ENCODE measurements at regions not wholly inside any gene's neighbourhood (a gene's known extent, or its start where the extent isn't known, plus 50 kb on each side); places are given as distances from the start of the nearest gene placed in this dataset.

DNA sequence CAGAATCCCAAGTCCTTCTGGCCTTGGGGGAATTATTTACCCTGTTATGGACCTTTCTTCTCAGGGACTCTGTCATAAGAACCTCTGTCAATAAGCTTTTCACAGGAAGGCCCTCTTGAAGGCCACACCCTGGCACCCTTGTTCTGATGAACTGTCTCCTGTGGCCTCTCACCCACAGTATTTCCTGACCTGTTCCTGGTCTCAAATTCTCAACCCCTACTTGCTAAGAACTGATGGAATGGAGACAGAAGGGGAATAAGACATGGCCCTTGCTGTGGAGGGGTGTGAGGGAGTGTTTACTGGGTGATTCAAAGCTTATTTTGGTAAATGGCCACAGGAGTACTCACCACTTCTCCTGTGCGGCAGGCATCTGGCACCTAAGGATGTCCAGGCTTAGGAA is 1082.9 kb downstream of the BCL11B start:
- H3K79me2 ChIP-seq = no peaks in the 10 kb centered on the region
- H3K36me3 ChIP-seq (replicated peaks; ENCODE audit: insufficient read depth, low read depth) = no peaks in the 10 kb centered on the region
- no peak overlapping the region for H2AFZ ChIP-seq
- no peak overlapping the region for H3K4me3 ChIP-seq
- no peak overlapping the region for H3K27ac ChIP-seq
- no peaks in the 10 kb centered on the region for H3K4me1 ChIP-seq (ENCODE audit: insufficient read depth)
- H3K9me2 ChIP-seq (replicated peaks; ENCODE audit: insufficient read depth) = no peaks in the 10 kb centered on the region
- DNase-seq (ENCODE audit: low spot score) = no peak
- H4K20me1 ChIP-seq (ENCODE audit: insufficient read depth, poor library complexity, severe bottlenecking) = no peaks in the 10 kb centered on the region
- WGBS (ENCODE audit: low lambda C conversion rate, missing lambda C conversion rate) = 100% methylated on average over 1 of the region's 1 CpG
- H3K27me3 ChIP-seq = peaks cover 8% of the 10 kb centered on the region
- TF ChIP-seq, protein P1, sequence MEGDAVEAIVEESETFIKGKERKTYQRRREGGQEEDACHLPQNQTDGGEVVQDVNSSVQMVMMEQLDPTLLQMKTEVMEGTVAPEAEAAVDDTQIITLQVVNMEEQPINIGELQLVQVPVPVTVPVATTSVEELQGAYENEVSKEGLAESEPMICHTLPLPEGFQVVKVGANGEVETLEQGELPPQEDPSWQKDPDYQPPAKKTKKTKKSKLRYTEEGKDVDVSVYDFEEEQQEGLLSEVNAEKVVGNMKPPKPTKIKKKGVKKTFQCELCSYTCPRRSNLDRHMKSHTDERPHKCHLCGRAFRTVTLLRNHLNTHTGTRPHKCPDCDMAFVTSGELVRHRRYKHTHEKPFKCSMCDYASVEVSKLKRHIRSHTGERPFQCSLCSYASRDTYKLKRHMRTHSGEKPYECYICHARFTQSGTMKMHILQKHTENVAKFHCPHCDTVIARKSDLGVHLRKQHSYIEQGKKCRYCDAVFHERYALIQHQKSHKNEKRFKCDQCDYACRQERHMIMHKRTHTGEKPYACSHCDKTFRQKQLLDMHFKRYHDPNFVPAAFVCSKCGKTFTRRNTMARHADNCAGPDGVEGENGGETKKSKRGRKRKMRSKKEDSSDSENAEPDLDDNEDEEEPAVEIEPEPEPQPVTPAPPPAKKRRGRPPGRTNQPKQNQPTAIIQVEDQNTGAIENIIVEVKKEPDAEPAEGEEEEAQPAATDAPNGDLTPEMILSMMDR (IDR thresholded peaks at IDR 0.05; ENCODE audit: poor library complexity) = no peak
- TF ChIP-seq EZH2 (IDR thresholded peaks at IDR 0.05; ENCODE audit: borderline replicate concordance) (no peak), EZH2phosphoT487 (IDR thresholded peaks at IDR 0.05; ENCODE audit: low read depth, severe bottlenecking, unreplicated experiment) (no peak)
- H3K9me3 ChIP-seq (ENCODE audit: low read depth) = no peaks in the 10 kb centered on the region
- H3K4me2 ChIP-seq = no peak overlapping the region

DNA sequence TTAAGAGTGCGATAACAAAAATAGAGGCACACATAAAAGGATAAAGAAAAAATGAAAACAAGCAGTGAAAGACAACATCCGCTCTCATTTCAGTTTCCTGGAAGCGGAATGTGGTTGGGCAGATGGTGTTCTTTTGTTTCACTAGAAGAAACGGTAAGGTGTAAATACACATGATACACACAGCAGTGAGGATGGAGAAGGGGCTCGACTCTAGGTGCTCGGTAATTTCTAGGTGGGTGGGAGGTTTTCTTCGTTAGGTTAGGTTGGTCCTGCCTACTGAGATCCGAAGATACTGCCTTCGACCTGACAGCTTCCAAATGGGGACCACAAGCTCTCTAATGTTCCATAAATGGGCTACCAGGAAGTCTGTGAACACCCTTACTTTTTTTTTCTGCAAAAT is 1082.5 kb downstream of the BCL11B start:
- H3K4me3 ChIP-seq = no peak overlapping the region
- H3K4me1 ChIP-seq (ENCODE audit: insufficient read depth) = no peaks in the 10 kb centered on the region
- no peaks in the 10 kb centered on the region for H3K9me3 ChIP-seq (ENCODE audit: low read depth)
- H2AFZ ChIP-seq = no peak overlapping the region
- H3K27me3 ChIP-seq = peaks cover 8% of the 10 kb centered on the region
- no peaks in the 10 kb centered on the region for H3K79me2 ChIP-seq
- no peaks in the 10 kb centered on the region for H3K36me3 ChIP-seq (replicated peaks; ENCODE audit: insufficient read depth, low read depth)
- WGBS (ENCODE audit: low lambda C conversion rate, missing lambda C conversion rate) = 96% methylated on average over 9 of the region's 9 CpGs
- no peaks in the 10 kb centered on the region for H3K9me2 ChIP-seq (replicated peaks; ENCODE audit: insufficient read depth)
- DNase-seq (ENCODE audit: low spot score) = no peak
- H3K27ac ChIP-seq = no peak overlapping the region
- no peak overlapping the region for H3K4me2 ChIP-seq
- no peaks in the 10 kb centered on the region for H4K20me1 ChIP-seq (ENCODE audit: insufficient read depth, poor library complexity, severe bottlenecking)
- TF ChIP-seq EZH2 (IDR thresholded peaks at IDR 0.05; ENCODE audit: borderline replicate concordance) = no peak
- TF ChIP-seq EZH2phosphoT487 (IDR thresholded peaks at IDR 0.05; ENCODE audit: low read depth, severe bottlenecking, unreplicated experiment) = no peak
- TF ChIP-seq, protein P1 (IDR thresholded peaks at IDR 0.05; ENCODE audit: poor library complexity) = no peak

- Histone ChIP-seq H3K79me2 (no peaks in the 10 kb centered on the region), H3K9me3 (ENCODE audit: low read depth) (no peaks in the 10 kb centered on the region), H3K4me1 (ENCODE audit: insufficient read depth) (no peaks in the 10 kb centered on the region), H4K20me1 (ENCODE audit: insufficient read depth, poor library complexity, severe bottlenecking) (no peaks in the 10 kb centered on the region), H3K9me2 (replicated peaks; ENCODE audit: insufficient read depth) (no peaks in the 10 kb centered on the region), H3K4me3 (no peak overlapping the region), H3K27me3 (peaks cover 8% of the 10 kb centered on the region), H3K36me3 (replicated peaks; ENCODE audit: insufficient read depth, low read depth) (no peaks in the 10 kb centered on the region), H3K27ac (no peak overlapping the region), H3K4me2 (no peak overlapping the region), H2AFZ (no peak overlapping the region)
- TF ChIP-seq EZH2 (IDR thresholded peaks at IDR 0.05; ENCODE audit: borderline replicate concordance) = no peak
- TF ChIP-seq, protein P1 (IDR thresholded peaks at IDR 0.05; ENCODE audit: poor library complexity) = no peak
- TF ChIP-seq EZH2phosphoT487 (IDR thresholded peaks at IDR 0.05; ENCODE audit: low read depth, severe bottlenecking, unreplicated experiment) = no peak
- DNase-seq (ENCODE audit: low spot score) = no peak
- WGBS (ENCODE audit: low lambda C conversion rate, missing lambda C conversion rate) = 100% methylated on average over 1 of the region's 1 CpG
Observed at GRCh38 chr14:98189944-98190343, 1082.1 kb downstream of the BCL11B start.

DNA sequence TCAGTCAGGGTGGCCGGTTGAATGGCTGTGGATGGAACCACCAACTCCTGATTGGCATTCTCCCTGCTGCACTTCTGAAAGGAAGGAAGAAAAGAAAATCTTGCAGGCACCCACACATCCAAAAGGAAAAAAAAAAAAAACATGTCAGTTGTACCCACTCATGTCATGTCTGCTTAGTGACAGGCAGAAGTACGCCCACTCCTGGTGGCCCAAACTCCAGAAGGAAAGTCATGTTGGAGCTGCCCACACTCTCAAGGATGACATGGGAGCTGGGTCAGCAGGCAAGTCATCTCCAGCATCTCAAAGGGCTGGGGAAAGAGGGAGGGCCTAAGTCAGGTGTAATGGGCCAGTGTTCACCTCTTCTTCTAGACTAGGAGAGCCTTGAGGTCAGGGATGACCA is 1079.1 kb downstream of the BCL11B start:
- Histone ChIP-seq H3K27me3 (peaks cover 16% of the 10 kb centered on the region), H3K9me2 (replicated peaks; ENCODE audit: insufficient read depth) (no peaks in the 10 kb centered on the region), H3K4me3 (no peak overlapping the region), H3K79me2 (no peaks in the 10 kb centered on the region), H3K9me3 (ENCODE audit: low read depth) (no peaks in the 10 kb centered on the region), H2AFZ (no peak overlapping the region), H3K36me3 (replicated peaks; ENCODE audit: insufficient read depth, low read depth) (no peaks in the 10 kb centered on the region), H3K4me1 (ENCODE audit: insufficient read depth) (no peaks in the 10 kb centered on the region), H3K27ac (no peak overlapping the region), H4K20me1 (ENCODE audit: insufficient read depth, poor library complexity, severe bottlenecking) (no peaks in the 10 kb centered on the region), H3K4me2 (no peak overlapping the region)
- TF ChIP-seq, protein P1 (IDR thresholded peaks at IDR 0.05; ENCODE audit: poor library complexity) = no peak
- TF ChIP-seq EZH2 (IDR thresholded peaks at IDR 0.05; ENCODE audit: borderline replicate concordance) (no peak), EZH2phosphoT487 (IDR thresholded peaks at IDR 0.05; ENCODE audit: low read depth, severe bottlenecking, unreplicated experiment) (no peak)
- no peak for DNase-seq (ENCODE audit: low spot score)
- 92% methylated on average over 2 of the region's 2 CpGs for WGBS (ENCODE audit: low lambda C conversion rate, missing lambda C conversion rate)
